HG02852 (cell line): ENCODE measurements at regions not wholly inside any gene's neighbourhood (a gene's known extent, or its start where the extent isn't known, plus 50 kb on each side); places are given as distances from the start of the nearest gene placed in this dataset.
"Not testable (repeated sequence)": the region's sequence is repeated elsewhere in the genome, so short reads cannot be mapped to it uniquely, and the experiment has no call there.

ENCODE experiments used
- ATAC-seq: cut with Tn5 transposase; IDR thresholded peaks from one replicate; pipeline ENCODE4 v1.9.1; 2021; ENCODE audit warnings: mild to moderate bottlenecking, moderate library complexity; ENCODE audit not compliant: unreplicated experiment

GRCh38 chr7:92976931-92977330 is 140.6 kb upstream of the CDK6 start:
- ATAC-seq: no peak

- no peak for ATAC-seq
These were observed 137.6 kb upstream of the CDK6 start for GRCh38 chr7:92973974-92974373.

GRCh38 chr7:92973293-92973731 is 136.9 kb upstream of the CDK6 start:
- ATAC-seq: no peak

- no peak for ATAC-seq
These were observed 136.1 kb upstream of the CDK6 start for GRCh38 chr7:92972441-92972840.

GRCh38 chr7:92969061-92969460 is 132.7 kb upstream of the CDK6 start:
- no peak for ATAC-seq

GRCh38 chr7:92968502-92968901 is 132.1 kb upstream of the CDK6 start:
- peak; percentile 74 for ATAC-seq

GRCh38 chr7:92967238-92967637 is 130.9 kb upstream of the CDK6 start:
- no peak for ATAC-seq

GRCh38 chr7:92964141-92964540 is 127.8 kb upstream of the CDK6 start:
- ATAC-seq: no peak

- no peak for ATAC-seq
These were observed 127.2 kb upstream of the CDK6 start for GRCh38 chr7:92963566-92963965.

- ATAC-seq: no peak
These were observed 125.6 kb upstream of the CDK6 start for GRCh38 chr7:92961961-92962360.

GRCh38 chr7:92956575-92956974 is 120.2 kb upstream of the CDK6 start:
- no peak for ATAC-seq

- ATAC-seq: no peak
These were observed 118.7 kb upstream of the CDK6 start for GRCh38 chr7:92955081-92955480.

GRCh38 chr7:92953657-92954056 is 117.3 kb upstream of the CDK6 start:
- ATAC-seq: no peak

GRCh38 chr7:92949748-92950147 is 113.4 kb upstream of the CDK6 start:
- no peak for ATAC-seq

GRCh38 chr7:92945840-92946239 is 109.5 kb upstream of the CDK6 start:
- ATAC-seq: no peak

GRCh38 chr7:92944633-92945032 is 108.3 kb upstream of the CDK6 start:
- no peak for ATAC-seq

GRCh38 chr7:92942706-92943105 is 106.3 kb upstream of the CDK6 start:
- ATAC-seq: not testable (repeated sequence)

GRCh38 chr7:92939666-92940360 is 103.4 kb upstream of the CDK6 start:
- no peak for ATAC-seq

GRCh38 chr7:92934096-92934495 is 97.7 kb upstream of the CDK6 start:
- ATAC-seq: no peak

GRCh38 chr7:92932450-92932849 is 96.1 kb upstream of the CDK6 start:
- ATAC-seq: no peak

GRCh38 chr7:92930404-92930803 is 94.0 kb upstream of the CDK6 start:
- ATAC-seq: no peak

GRCh38 chr7:92926697-92927044 is 90.3 kb upstream of the CDK6 start:
- ATAC-seq: no peak
